Thyroid gland (tissue), 4 donors: ENCODE measurements at regions not wholly inside any gene's neighbourhood (a gene's known extent, or its start where the extent isn't known, plus 50 kb on each side); places are given as distances from the start of the nearest gene placed in this dataset.

Source experiments
- CTCF ChIP-seq, 6 experiments: fragments of 200-600 bp in 3 of 6; fragments of 450-650 bp in 3 of 6; sonication (generic) in 3 of 6; IDR thresholded peaks; one replicate each; pipeline ENCODE4 v1.5.1; 2016 to 2019; ENCODE audit warnings: antibody characterized with exemption in 6 of 6, mild to moderate bottlenecking in 2 of 6, inconsistent platforms in 1 of 6, moderate library complexity in 1 of 6
- POLR2A ChIP-seq, 2 donors: fragments of 450-650 bp; IDR thresholded peaks; one replicate each; pipeline ENCODE4 v1.6.1; 2017; ENCODE audit warnings: antibody characterized with exemption in 2 of 2, mild to moderate bottlenecking in 2 of 2, moderate library complexity in 1 of 2

- no peak for TF ChIP-seq CTCF (IDR thresholded peaks at IDR 0.05)
- no peak for TF ChIP-seq POLR2A (IDR thresholded peaks at IDR 0.05)
Observed at GRCh38 chr4:156252358-156252921, 298.8 kb upstream of the CTSO start.
